ENCODE measurements at regions not wholly inside any gene's neighbourhood (a gene's known extent, or its start where the extent isn't known, plus 50 kb on each side); places are given as distances from the start of the nearest gene placed in this dataset.

DNA sequence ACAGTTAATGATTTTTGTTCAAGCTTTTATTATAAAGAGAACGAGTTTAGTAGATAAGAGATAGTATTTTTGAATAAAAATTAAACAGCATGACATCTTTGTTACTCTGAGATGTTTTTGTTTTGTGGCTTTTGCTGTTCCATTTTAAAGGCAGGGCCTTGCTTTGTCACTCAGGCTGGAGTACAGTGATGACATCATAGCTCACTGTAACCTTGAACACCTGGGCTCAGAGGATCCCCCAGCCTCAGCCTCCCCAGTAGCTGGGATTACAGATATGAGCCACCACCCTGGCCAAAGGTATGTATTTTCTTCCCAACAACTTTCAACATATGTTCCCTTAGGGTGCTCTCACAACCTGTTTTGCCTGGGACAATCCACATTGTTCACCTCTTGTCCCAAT, 730.9 kb upstream of the RGMB start:
- TF ChIP-seq, protein P1, sequence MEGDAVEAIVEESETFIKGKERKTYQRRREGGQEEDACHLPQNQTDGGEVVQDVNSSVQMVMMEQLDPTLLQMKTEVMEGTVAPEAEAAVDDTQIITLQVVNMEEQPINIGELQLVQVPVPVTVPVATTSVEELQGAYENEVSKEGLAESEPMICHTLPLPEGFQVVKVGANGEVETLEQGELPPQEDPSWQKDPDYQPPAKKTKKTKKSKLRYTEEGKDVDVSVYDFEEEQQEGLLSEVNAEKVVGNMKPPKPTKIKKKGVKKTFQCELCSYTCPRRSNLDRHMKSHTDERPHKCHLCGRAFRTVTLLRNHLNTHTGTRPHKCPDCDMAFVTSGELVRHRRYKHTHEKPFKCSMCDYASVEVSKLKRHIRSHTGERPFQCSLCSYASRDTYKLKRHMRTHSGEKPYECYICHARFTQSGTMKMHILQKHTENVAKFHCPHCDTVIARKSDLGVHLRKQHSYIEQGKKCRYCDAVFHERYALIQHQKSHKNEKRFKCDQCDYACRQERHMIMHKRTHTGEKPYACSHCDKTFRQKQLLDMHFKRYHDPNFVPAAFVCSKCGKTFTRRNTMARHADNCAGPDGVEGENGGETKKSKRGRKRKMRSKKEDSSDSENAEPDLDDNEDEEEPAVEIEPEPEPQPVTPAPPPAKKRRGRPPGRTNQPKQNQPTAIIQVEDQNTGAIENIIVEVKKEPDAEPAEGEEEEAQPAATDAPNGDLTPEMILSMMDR (IDR thresholded peaks at IDR 0.05), result no peak
- no peaks in the 10 kb centered on the region for H3K27me3 ChIP-seq

DNA sequence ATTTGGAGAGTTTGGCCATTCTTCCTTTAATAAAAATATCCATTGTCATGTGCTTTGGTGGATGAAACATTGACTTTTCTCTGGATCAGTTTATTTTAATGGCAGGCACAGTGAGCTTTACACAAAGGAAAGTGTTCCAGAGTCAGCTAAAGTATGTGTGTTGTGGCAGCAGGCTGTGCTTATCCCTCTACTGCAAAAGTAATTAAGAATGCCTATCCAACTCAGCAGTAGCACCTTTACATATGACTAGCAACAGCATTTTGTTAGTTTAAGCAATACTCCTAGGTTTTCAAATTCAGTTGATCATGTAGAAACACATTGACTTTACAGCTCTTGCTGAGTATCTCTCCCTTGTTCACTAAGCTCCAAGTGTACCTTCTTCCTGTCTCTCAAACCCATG, 730.5 kb upstream of the RGMB start:
- H3K27ac ChIP-seq, result no peak overlapping the region
- H3K36me3 ChIP-seq, result no peaks in the 10 kb centered on the region
- H3K4me1 ChIP-seq, result no peaks in the 10 kb centered on the region
- no peaks in the 10 kb centered on the region for H3K9me3 ChIP-seq
- no peak overlapping the region for H3K4me3 ChIP-seq
- TF ChIP-seq, protein P1 (IDR thresholded peaks at IDR 0.05), result no peak
- H3K27me3 ChIP-seq, result no peaks in the 10 kb centered on the region
- DNase-seq (ENCODE audit: low spot score), result no peak

More for the DNA sequence above, 730.9 kb upstream of the RGMB start:
- no peaks in the 10 kb centered on the region for H3K36me3 ChIP-seq
- no peak for DNase-seq (ENCODE audit: low spot score)
- H3K4me1 ChIP-seq, result no peaks in the 10 kb centered on the region
- no peak overlapping the region for H3K27ac ChIP-seq
- H3K9me3 ChIP-seq, result no peaks in the 10 kb centered on the region
- no peak overlapping the region for H3K4me3 ChIP-seq

DNA sequence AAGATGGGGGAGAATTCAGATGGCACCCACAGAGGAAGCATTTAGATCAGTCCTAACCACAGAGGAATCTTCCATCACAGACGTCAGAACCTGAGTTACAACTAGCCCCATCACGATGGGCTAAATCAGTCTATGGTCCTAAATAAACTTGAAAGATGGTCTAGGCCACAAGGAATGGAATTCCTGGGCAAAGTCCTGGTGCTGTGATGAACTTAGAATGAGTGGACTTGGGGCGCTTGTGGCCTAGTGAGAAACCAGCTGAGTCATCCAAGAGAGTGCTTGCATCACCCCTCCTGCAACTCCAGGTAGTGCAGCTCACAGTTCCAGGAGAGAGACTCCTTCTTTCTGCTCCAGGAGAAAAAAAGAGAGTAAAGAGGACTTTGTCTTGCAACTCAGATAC, 722.9 kb upstream of the RGMB start:
- no peaks in the 10 kb centered on the region for H3K36me3 ChIP-seq
- no peaks in the 10 kb centered on the region for H3K4me1 ChIP-seq
- TF ChIP-seq, protein P1 (IDR thresholded peaks at IDR 0.05), result no peak
- H3K9me3 ChIP-seq, result no peaks in the 10 kb centered on the region
- no peaks in the 10 kb centered on the region for H3K27me3 ChIP-seq
- H3K4me3 ChIP-seq, result no peak overlapping the region
- no peak for DNase-seq (ENCODE audit: low spot score)
- H3K27ac ChIP-seq, result no peak overlapping the region

DNA sequence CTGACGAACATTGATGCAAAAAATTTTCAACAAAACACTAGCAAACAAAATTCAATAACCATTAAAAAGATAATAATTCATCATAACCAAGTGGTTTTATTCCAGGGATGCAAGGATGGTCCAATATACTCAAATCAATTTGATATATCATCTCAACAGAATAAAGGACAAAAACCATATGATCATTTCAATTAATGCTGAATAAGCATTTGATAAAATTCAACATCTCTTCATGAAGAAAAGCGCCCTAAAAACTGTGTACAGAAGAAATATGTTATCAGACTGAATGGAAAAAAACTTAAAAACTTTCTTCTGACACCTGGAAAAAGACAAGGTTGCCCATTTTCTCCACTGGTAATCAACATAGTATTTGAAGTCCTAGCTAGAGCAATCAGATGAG, 720.3 kb upstream of the RGMB start:
- Histone ChIP-seq H3K4me3 (no peak overlapping the region), H3K27me3 (no peaks in the 10 kb centered on the region), H3K4me1 (no peaks in the 10 kb centered on the region), H3K36me3 (no peaks in the 10 kb centered on the region), H3K9me3 (no peaks in the 10 kb centered on the region), H3K27ac (no peak overlapping the region)
- no peak for DNase-seq (ENCODE audit: low spot score)
- TF ChIP-seq, protein P1 (IDR thresholded peaks at IDR 0.05), result no peak

DNA sequence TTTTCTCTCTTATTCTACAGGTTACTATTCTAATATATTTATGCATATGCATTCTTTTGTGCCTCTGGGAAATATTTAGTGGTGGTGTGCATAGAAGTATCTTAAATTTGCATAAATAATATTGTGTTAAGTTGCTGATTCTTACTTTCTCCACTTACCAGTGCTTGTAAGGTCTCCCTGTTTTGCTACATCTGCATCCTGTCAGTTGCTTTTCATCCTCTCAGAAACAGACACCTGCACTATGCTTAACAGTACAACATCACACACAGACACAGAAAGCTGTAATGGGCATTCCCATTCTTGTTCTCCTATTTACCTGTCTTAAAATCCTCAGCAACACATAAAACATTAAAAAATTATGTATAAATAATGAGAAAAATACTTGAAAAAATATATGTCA, 713.3 kb upstream of the RGMB start:
- no peak overlapping the region for H3K27ac ChIP-seq
- DNase-seq (ENCODE audit: low spot score), result no peak
- no peaks in the 10 kb centered on the region for H3K4me1 ChIP-seq
- TF ChIP-seq, protein P1 (IDR thresholded peaks at IDR 0.05), result no peak
- no peaks in the 10 kb centered on the region for H3K9me3 ChIP-seq
- H3K36me3 ChIP-seq, result no peaks in the 10 kb centered on the region
- no peak overlapping the region for H3K4me3 ChIP-seq
- no peaks in the 10 kb centered on the region for H3K27me3 ChIP-seq

DNA sequence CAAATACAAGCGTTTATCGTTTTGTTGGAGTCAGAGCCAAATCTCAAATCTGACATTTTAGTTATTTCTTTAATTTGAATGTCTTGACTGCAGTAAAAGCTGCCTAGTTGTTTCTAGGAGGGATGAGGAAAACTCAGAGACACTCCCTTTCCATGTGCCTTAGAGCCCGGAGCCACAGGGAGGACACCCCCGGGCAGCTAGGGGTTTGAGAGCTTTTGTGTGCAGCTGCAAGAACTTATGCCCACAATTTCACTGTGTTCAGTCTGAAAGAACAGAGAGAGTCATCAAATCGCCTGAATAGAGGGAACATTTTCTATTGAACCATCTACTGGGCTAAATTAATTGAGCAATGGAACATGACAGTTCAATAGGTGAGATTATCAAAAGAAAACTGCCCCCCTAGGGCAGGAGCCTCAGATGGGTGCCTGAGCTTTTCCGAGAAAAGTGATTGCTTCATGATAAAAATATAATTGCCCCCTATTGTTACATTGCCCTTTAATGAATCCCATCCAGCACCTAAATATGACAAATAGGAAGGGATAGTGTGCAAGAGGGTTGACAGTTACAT, 709.3 kb upstream of the RGMB start:
- Histone ChIP-seq H3K27me3 (no peaks in the 10 kb centered on the region), H3K9me3 (no peaks in the 10 kb centered on the region), H3K36me3 (no peaks in the 10 kb centered on the region), H3K27ac (no peak overlapping the region), H3K4me3 (no peak overlapping the region), H3K4me1 (no peaks in the 10 kb centered on the region)
- DNase-seq (ENCODE audit: low spot score), result no peak
- TF ChIP-seq, protein P1 (IDR thresholded peaks at IDR 0.05), result no peak
